Hepatocyte (in vitro differentiated cells): ENCODE measurements at regions not wholly inside any gene's neighbourhood (a gene's known extent, or its start where the extent isn't known, plus 50 kb on each side); places are given as distances from the start of the nearest gene placed in this dataset.

Source experiments
- DNase-seq: peaks from one replicate; pipeline ENCODE4 v3.0.0-alpha.2; 2016; ENCODE audit warnings: low spot score
- H2AFZ ChIP-seq: fragments of 200-600 bp; sonication (generic); 2 replicates; pipeline ENCODE4 v1.6.0; 2016; ENCODE audit warnings: antibody characterized with exemption, mild to moderate bottlenecking
- H3K27ac ChIP-seq: fragments of 200-600 bp; sonication (generic); 2 replicates; pipeline ENCODE4 v1.5.1; 2016; ENCODE audit warnings: mild to moderate bottlenecking
- H3K27me3 ChIP-seq: fragments of 200-600 bp; sonication (generic); 2 replicates; pipeline ENCODE4 v1.6.1; 2016
- H3K36me3 ChIP-seq: fragments of 200-600 bp; sonication (generic); replicated peaks from 2 replicates; pipeline ENCODE4 v1.5.1; 2016; ENCODE audit warnings: low read depth; ENCODE audit not compliant: insufficient read depth
- H3K4me1 ChIP-seq: fragments of 200-600 bp; sonication (generic); 2 replicates; pipeline ENCODE4 v1.5.1; 2016; ENCODE audit warnings: mild to moderate bottlenecking, moderate library complexity; ENCODE audit not compliant: insufficient read depth
- H3K4me2 ChIP-seq: fragments of 200-600 bp; sonication (generic); 2 replicates; pipeline ENCODE4 v1.6.0; 2016
- H3K4me3 ChIP-seq: fragments of 200-600 bp; sonication (generic); 2 replicates; pipeline ENCODE4 v1.5.1; 2016; ENCODE audit warnings: mild to moderate bottlenecking
- H3K79me2 ChIP-seq: fragments of 200-600 bp; sonication (generic); 2 replicates; pipeline ENCODE4 v1.6.0; 2017; ENCODE audit warnings: mild to moderate bottlenecking
- H3K9me2 ChIP-seq: fragments of 200-600 bp; sonication (generic); replicated peaks from 2 replicates; pipeline ENCODE4 v1.6.0; 2017; ENCODE audit warnings: mild to moderate bottlenecking; ENCODE audit not compliant: insufficient read depth
- H3K9me3 ChIP-seq: fragments of 200-600 bp; sonication (generic); 2 replicates; pipeline ENCODE4 v1.5.1; 2016; ENCODE audit warnings: low read depth, mild to moderate bottlenecking
- H4K20me1 ChIP-seq: fragments of 200-600 bp; sonication (generic); 2 replicates; pipeline ENCODE4 v1.6.0; 2016; ENCODE audit warnings: mild to moderate bottlenecking; ENCODE audit not compliant: insufficient read depth, poor library complexity, severe bottlenecking
- CTCF ChIP-seq: fragments of 200-600 bp; sonication (generic); IDR thresholded peaks from 2 replicates; pipeline ENCODE4 v1.5.1; 2016; ENCODE audit warnings: antibody characterized with exemption, mild to moderate bottlenecking; ENCODE audit not compliant: poor library complexity
- EZH2 ChIP-seq: fragments of 200-600 bp; sonication (generic); IDR thresholded peaks from 2 replicates; pipeline ENCODE4 v1.6.1; 2016; ENCODE audit warnings: antibody characterized with exemption, mild to moderate bottlenecking, borderline replicate concordance
- EZH2phosphoT487 ChIP-seq: fragments of 200-600 bp; sonication (generic); IDR thresholded peaks from one replicate; pipeline ENCODE4 v1.6.1; 2018; ENCODE audit warnings: antibody characterized with exemption, mild to moderate bottlenecking, low read depth, moderate library complexity; ENCODE audit not compliant: unreplicated experiment, severe bottlenecking
- WGBS: methylation state at CpG from one replicate; pipeline ENCODE4 v1.1.6; 2016; ENCODE audit warnings: low lambda C conversion rate; ENCODE audit errors: missing lambda C conversion rate; 5-methylcytosine and 5-hydroxymethylcytosine counted together

- WGBS = 86% methylated on average over 6 of the region's 6 CpGs
- no peaks in the 10 kb centered on the region for H3K27me3 ChIP-seq
- H3K4me1 ChIP-seq = no peaks in the 10 kb centered on the region
- no peak overlapping the region for H3K27ac ChIP-seq
- H3K9me3 ChIP-seq = no peaks in the 10 kb centered on the region
- no peak for DNase-seq
- H4K20me1 ChIP-seq = no peaks in the 10 kb centered on the region
- H3K4me2 ChIP-seq = no peak overlapping the region
- H3K9me2 ChIP-seq = no peaks in the 10 kb centered on the region
- TF ChIP-seq EZH2 = no peak
- no peak for TF ChIP-seq EZH2phosphoT487
- TF ChIP-seq CTCF = no peak
- H3K36me3 ChIP-seq = no peaks in the 10 kb centered on the region
- H3K79me2 ChIP-seq = no peaks in the 10 kb centered on the region
- no peak overlapping the region for H2AFZ ChIP-seq
- H3K4me3 ChIP-seq = no peak overlapping the region
Observed at GRCh38 chr7:119522698-119523097, 750.3 kb upstream of the KCND2 start.

GRCh38 chr7:119545118-119545517, 727.9 kb upstream of the KCND2 start:
- H3K36me3 ChIP-seq = no peaks in the 10 kb centered on the region
- H3K79me2 ChIP-seq = no peaks in the 10 kb centered on the region
- H3K27ac ChIP-seq = no peak overlapping the region
- no peak overlapping the region for H3K4me2 ChIP-seq
- no peak overlapping the region for H2AFZ ChIP-seq
- DNase-seq = peak; percentile 13
- H3K27me3 ChIP-seq = no peaks in the 10 kb centered on the region
- no peaks in the 10 kb centered on the region for H3K9me2 ChIP-seq
- no peaks in the 10 kb centered on the region for H3K9me3 ChIP-seq
- H3K4me1 ChIP-seq = no peaks in the 10 kb centered on the region
- TF ChIP-seq CTCF = no peak
- no peak overlapping the region for H3K4me3 ChIP-seq
- H4K20me1 ChIP-seq = no peaks in the 10 kb centered on the region

- H3K9me2 ChIP-seq = no peaks in the 10 kb centered on the region
- 92% methylated on average over 3 of the region's 3 CpGs for WGBS
Observed at GRCh38 chr7:119555788-119556187, 717.2 kb upstream of the KCND2 start.

More at GRCh38 chr7:119555788-119556187, 717.2 kb upstream of the KCND2 start:
- no peak for DNase-seq
- no peak for TF ChIP-seq CTCF
- no peak for TF ChIP-seq EZH2
- no peak for TF ChIP-seq EZH2phosphoT487
- Histone ChIP-seq H3K79me2 (no peaks in the 10 kb centered on the region), H3K27me3 (no peaks in the 10 kb centered on the region), H3K4me2 (no peak overlapping the region), H3K9me3 (no peaks in the 10 kb centered on the region), H3K4me1 (no peaks in the 10 kb centered on the region), H3K4me3 (no peak overlapping the region), H3K36me3 (no peaks in the 10 kb centered on the region), H4K20me1 (no peaks in the 10 kb centered on the region), H2AFZ (no peak overlapping the region), H3K27ac (no peak overlapping the region)
